Natural killer cell (primary cell): ENCODE measurements at regions not wholly inside any gene's neighbourhood (a gene's known extent, or its start where the extent isn't known, plus 50 kb on each side); places are given as distances from the start of the nearest gene placed in this dataset.

Experiments used
- ATAC-seq, 3 donors: fragments of 150-1000 bp in 2 of 3; fragments of 200-7000 bp in 1 of 3; cut with Tn5 transposase; 1 replicate in 1 of 3; 2 replicates in 2 of 3; pipeline ENCODE4 v1.10.0; 2021; ENCODE audit warnings: mild to moderate bottlenecking in 2 of 3, moderate library complexity in 2 of 3
- DNase-seq, 2 donors: peaks; one replicate each; pipeline versions ENCODE4 v3.0.0 to v3.0.0-alpha.2; 2013 to 2021; ENCODE audit warnings: mixed read lengths in 1 of 2
- H3K27ac ChIP-seq: one replicate; pipeline ENCODE4 v1.5.1; 2013; ENCODE audit warnings: mild to moderate bottlenecking, low read length
- H3K27me3 ChIP-seq: one replicate; pipeline ENCODE4 v1.6.1; 2013; ENCODE audit warnings: low read length; ENCODE audit not compliant: control insufficient read depth, insufficient read depth
- H3K36me3 ChIP-seq: one replicate; pipeline ENCODE4 v1.6.1; 2013; ENCODE audit warnings: low read length; ENCODE audit not compliant: control insufficient read depth, insufficient read depth
- H3K4me1 ChIP-seq: one replicate; pipeline ENCODE4 v1.6.1; 2013; ENCODE audit warnings: low read length; ENCODE audit not compliant: control insufficient read depth, insufficient read depth
- H3K4me3 ChIP-seq: one replicate; pipeline ENCODE4 v1.5.1; 2013; ENCODE audit warnings: low read length
- H3K9me3 ChIP-seq: one replicate; pipeline ENCODE4 v1.6.1; 2013; ENCODE audit warnings: low read length; ENCODE audit not compliant: control insufficient read depth, insufficient read depth
- H3K27ac Mint-ChIP-seq, 2 donors: one replicate each; pipeline ENCODE4 v1.8.0; 2022; ENCODE audit warnings: mild to moderate bottlenecking in 2 of 2, mixed read lengths in 2 of 2, moderate library complexity in 1 of 2
- H3K27me3 Mint-ChIP-seq, 2 donors: one replicate each; pipeline ENCODE4 v1.8.0; 2022; ENCODE audit warnings: low read depth in 2 of 2, mixed read lengths in 2 of 2
- H3K36me3 Mint-ChIP-seq: one replicate; pipeline ENCODE4 v1.8.0; 2022; ENCODE audit warnings: mixed read lengths
- H3K4me1 Mint-ChIP-seq, 2 donors: one replicate each; pipeline ENCODE4 v1.8.0; 2022; ENCODE audit warnings: mixed read lengths in 2 of 2
- H3K4me3 Mint-ChIP-seq: one replicate; pipeline ENCODE4 v1.8.0; 2022; ENCODE audit warnings: mild to moderate bottlenecking, moderate library complexity, mixed read lengths
- H3K9me3 Mint-ChIP-seq, 2 donors: one replicate each; pipeline ENCODE4 v1.8.0; 2022; ENCODE audit warnings: mixed read lengths in 2 of 2
- WGBS: methylation state at CpG from one replicate; pipeline ENCODE4 v1.1.7; 2013; ENCODE audit warnings: missing lambda C conversion rate; ENCODE audit not compliant: insufficient coverage; 5-methylcytosine and 5-hydroxymethylcytosine counted together
- intact Hi-C: fragments of 100-400 bp; cut with micrococcal nuclease; formaldehyde crosslinking; loops from one replicate; pipeline ENCODE4 v1.14.2; 2022
- TF ChIP-seq, protein P1 (sequence below): fragments of 200-600 bp; IDR thresholded peaks from one replicate; pipeline ENCODE4 v1.8.0; 2022; ENCODE audit warnings: antibody characterized with exemption

DNA sequence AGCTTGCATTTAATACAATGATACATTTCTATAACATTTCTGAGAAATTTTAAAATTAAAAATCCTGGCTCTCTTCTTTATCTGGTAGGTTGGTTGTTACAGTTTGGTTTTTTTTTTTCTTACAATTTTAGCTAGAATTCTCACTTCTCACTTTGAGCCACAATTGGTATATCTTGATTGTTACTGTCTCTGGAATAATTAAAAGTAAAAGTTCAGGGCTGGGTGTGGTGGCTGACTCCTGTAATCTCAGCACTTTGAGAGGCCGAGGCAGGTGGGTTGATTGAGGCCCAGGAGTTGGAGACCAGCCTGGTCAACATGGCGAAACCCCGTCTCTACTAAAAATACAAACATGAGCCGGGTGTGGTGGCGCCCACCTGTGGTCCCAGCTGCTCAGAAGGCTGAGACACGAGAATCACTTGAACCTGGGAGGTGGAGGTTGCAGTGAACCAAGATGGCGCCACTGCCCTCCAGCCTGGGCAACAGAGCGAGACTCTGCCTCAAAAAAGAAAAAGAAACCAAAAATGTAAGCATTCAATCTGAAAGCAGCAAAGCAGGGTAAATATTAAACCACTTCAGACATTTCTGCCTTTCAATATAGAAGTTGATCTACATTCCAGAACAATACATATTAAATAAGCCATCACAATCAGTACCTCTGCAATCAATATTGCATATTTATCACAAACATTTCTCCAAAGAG, 88.6 kb upstream of the PFKP start:
- Histone ChIP-seq H3K36me3 (no peaks in the 10 kb centered on the region), H3K9me3 (no peaks in the 10 kb centered on the region), H3K27ac (no peak overlapping the region), H3K4me1 (no peaks in the 10 kb centered on the region), H3K27me3 (no peaks in the 10 kb centered on the region), H3K4me3 (no peak overlapping the region)
- no peak overlapping the region for H3K4me3 Mint-ChIP-seq
- H3K27me3 Mint-ChIP-seq: peaks cover 3 to 8% of the 10 kb centered on the region in 2 donors
- ATAC-seq (no peak), DNase-seq (no peak)
- no peaks in the 10 kb centered on the region for H3K4me1 Mint-ChIP-seq
- TF ChIP-seq, protein P1, sequence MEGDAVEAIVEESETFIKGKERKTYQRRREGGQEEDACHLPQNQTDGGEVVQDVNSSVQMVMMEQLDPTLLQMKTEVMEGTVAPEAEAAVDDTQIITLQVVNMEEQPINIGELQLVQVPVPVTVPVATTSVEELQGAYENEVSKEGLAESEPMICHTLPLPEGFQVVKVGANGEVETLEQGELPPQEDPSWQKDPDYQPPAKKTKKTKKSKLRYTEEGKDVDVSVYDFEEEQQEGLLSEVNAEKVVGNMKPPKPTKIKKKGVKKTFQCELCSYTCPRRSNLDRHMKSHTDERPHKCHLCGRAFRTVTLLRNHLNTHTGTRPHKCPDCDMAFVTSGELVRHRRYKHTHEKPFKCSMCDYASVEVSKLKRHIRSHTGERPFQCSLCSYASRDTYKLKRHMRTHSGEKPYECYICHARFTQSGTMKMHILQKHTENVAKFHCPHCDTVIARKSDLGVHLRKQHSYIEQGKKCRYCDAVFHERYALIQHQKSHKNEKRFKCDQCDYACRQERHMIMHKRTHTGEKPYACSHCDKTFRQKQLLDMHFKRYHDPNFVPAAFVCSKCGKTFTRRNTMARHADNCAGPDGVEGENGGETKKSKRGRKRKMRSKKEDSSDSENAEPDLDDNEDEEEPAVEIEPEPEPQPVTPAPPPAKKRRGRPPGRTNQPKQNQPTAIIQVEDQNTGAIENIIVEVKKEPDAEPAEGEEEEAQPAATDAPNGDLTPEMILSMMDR: no peak
- WGBS: 90% methylated on average over 8 of the region's 8 CpGs
- no peak overlapping the region for H3K27ac Mint-ChIP-seq
- no peaks in the 10 kb centered on the region for H3K9me3 Mint-ChIP-seq
- intact Hi-C loops: no loop called here
- H3K36me3 Mint-ChIP-seq: no peaks in the 10 kb centered on the region

DNA sequence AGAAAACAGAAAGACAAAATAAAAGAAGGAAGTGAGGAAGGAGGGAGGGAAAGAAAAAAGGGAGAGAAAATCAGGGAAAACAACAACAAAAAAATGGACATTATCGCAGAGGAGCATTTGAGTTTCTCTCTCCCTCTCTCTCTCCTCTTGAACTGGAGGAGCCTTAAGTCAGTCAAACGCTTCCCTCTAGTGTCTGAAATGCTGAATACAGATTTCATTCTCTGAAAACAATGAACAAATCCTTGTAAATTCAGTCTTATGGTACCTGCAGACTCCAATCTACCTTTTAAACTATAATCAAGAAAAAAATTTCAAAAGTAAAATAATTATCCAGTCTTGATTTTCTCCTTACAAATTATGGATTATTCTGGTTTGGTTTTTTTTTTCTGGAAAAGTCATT, 89.2 kb upstream of the PFKP start:
- Mint-ChIP-seq H3K4me1 (no peaks in the 10 kb centered on the region), H3K36me3 (no peaks in the 10 kb centered on the region), H3K9me3 (no peaks in the 10 kb centered on the region), H3K27ac (no peak overlapping the region), H3K27me3 (peaks cover 3 to 8% of the 10 kb centered on the region in 2 donors), H3K4me3 (no peak overlapping the region)
- DNase-seq (peak in 1 of 2 donors; percentile 46), ATAC-seq (no peak)
- Histone ChIP-seq H3K9me3 (no peaks in the 10 kb centered on the region), H3K27me3 (no peaks in the 10 kb centered on the region), H3K4me1 (no peaks in the 10 kb centered on the region), H3K27ac (no peak overlapping the region), H3K36me3 (no peaks in the 10 kb centered on the region), H3K4me3 (no peak overlapping the region)
- 19% methylated on average over 2 of the region's 2 CpGs for WGBS
- TF ChIP-seq, protein P1: no peak
- intact Hi-C loops: no loop called here

DNA sequence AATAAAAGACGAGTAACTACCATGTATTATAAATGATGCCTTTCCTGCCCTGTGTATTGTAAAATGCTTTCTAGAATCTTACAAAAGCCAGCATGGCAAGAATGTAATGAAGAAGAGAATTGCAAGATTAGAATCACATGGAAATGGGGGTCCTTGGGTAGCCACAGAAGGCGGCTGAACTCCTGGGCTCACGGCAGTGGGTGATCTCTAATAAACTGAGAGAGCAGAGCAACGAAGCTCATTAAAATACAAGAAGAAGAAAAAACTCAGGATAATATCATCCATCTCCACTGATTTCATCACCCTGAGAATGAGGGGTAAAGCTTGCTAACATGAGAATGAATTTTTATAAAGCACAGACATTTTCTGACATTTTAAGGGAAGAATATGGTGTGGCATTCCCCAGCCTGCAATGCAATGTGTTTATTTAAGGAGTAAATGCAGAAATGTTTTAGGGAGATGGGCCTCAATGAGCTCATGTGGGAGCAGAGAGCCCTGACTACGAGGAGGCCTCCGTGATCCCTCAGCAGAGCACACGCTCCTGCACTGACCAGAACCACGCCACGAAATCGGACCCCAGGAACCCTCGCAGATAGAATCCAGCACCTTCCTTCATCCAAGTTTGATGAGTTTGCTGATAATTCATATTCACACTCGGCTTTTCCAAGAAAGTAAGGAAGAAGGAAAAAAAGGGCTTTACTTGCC, 92.7 kb upstream of the PFKP start:
- no peaks in the 10 kb centered on the region for H3K36me3 Mint-ChIP-seq
- H3K9me3 Mint-ChIP-seq: no peaks in the 10 kb centered on the region
- H3K36me3 ChIP-seq: no peaks in the 10 kb centered on the region
- intact Hi-C loops: no loop called here
- TF ChIP-seq, protein P1: no peak
- ATAC-seq (no peak), DNase-seq (no peak)
- peaks cover 3 to 8% of the 10 kb centered on the region in 2 donors for H3K27me3 Mint-ChIP-seq
- no peak overlapping the region for H3K4me3 Mint-ChIP-seq
- H3K4me1 Mint-ChIP-seq: no peaks in the 10 kb centered on the region
- H3K27me3 ChIP-seq: peaks cover 3% of the 10 kb centered on the region
- no peaks in the 10 kb centered on the region for H3K4me1 ChIP-seq
- H3K27ac ChIP-seq: no peak overlapping the region
- H3K9me3 ChIP-seq: no peaks in the 10 kb centered on the region
- no peak overlapping the region for H3K27ac Mint-ChIP-seq
- WGBS: 89% methylated on average over 10 of the region's 12 CpGs
- H3K4me3 ChIP-seq: no peak overlapping the region
